Gastrocnemius medialis (tissue), 4 donors: ENCODE measurements at regions not wholly inside any gene's neighbourhood (a gene's known extent, or its start where the extent isn't known, plus 50 kb on each side); places are given as distances from the start of the nearest gene placed in this dataset.
"Not testable (repeated sequence)": the region's sequence is repeated elsewhere in the genome, so short reads cannot be mapped to it uniquely, and the experiment has no call there.

ENCODE experiments used
- ATAC-seq, 2 donors: fragments of 150-250 bp; one replicate each; pipeline ENCODE4 v1.9.1; 2016
- DNase-seq, 2 donors: peaks; one replicate each; pipeline ENCODE4 v3.0.0-alpha.2; 2019
- H3K27ac ChIP-seq, 4 donors: fragments of 200-600 bp; sonication (generic); 1 replicate in 1 of 4; 2 replicates in 3 of 4; pipeline ENCODE4 v1.5.1; 2016 to 2018; ENCODE audit warnings: mild to moderate bottlenecking in 2 of 4, moderate library complexity in 1 of 4
- H3K27me3 ChIP-seq, 3 donors: fragments of 200-600 bp; sonication (generic) in 2 of 3; 1 replicate in 1 of 3; 2 replicates in 2 of 3; pipeline versions ENCODE4 v1.5.1 to v1.6.0; 2016 to 2019; ENCODE audit warnings: mild to moderate bottlenecking in 1 of 3, moderate library complexity in 1 of 3
- H3K36me3 ChIP-seq, 2 donors: fragments of 200-600 bp; sonication (generic) in 1 of 2; one replicate each; pipeline ENCODE4 v1.5.1; 2017 to 2018
- H3K4me1 ChIP-seq, 2 donors: fragments of 200-600 bp; sonication (generic) in 1 of 2; one replicate each; pipeline ENCODE4 v1.5.1; 2016 to 2017; ENCODE audit warnings: mild to moderate bottlenecking in 2 of 2
- H3K4me3 ChIP-seq, 4 donors: fragments of 200-600 bp; sonication (generic) in 3 of 4; 1 replicate in 1 of 4; 2 replicates in 3 of 4; pipeline ENCODE4 v1.5.1; 2016 to 2019; ENCODE audit warnings: mild to moderate bottlenecking in 2 of 4
- H3K9me3 ChIP-seq, 3 donors: fragments of 200-600 bp; sonication (generic) in 2 of 3; 1 replicate in 1 of 3; 2 replicates in 2 of 3; pipeline ENCODE4 v1.5.1; 2016 to 2019
- POLR2A ChIP-seq, 2 donors: fragments of 450-650 bp; IDR thresholded peaks; one replicate each; pipeline ENCODE4 v1.6.1; 2017; ENCODE audit warnings: antibody characterized with exemption in 2 of 2, mild to moderate bottlenecking in 2 of 2, moderate library complexity in 2 of 2
- in situ Hi-C, 4 donors: fragments of 200-750 bp; cut with MboI; loops; one replicate each; pipeline versions ENCODE4 v1.15.0 to v1.8.0; 2017; ENCODE audit warnings: low sequenced_read_pairs in 4 of 4
- intact Hi-C: fragments of 100-400 bp; cut with DNase I; formaldehyde crosslinking; loops from one replicate; pipeline ENCODE4 v1.15.1; 2023; ENCODE audit warnings: low total_unique reads
- TF ChIP-seq, protein P1 (sequence below), 5 experiments: fragments of 450-650 bp in 3 of 5; fragments of 200-600 bp in 2 of 5; sonication (generic) in 2 of 5; IDR thresholded peaks in 4 of 5; conservative IDR thresholded peaks in 1 of 5; 1 replicate in 4 of 5; 2 replicates in 1 of 5; pipeline ENCODE4 v1.5.1; 2016 to 2019; ENCODE audit warnings: antibody characterized with exemption in 5 of 5, mild to moderate bottlenecking in 3 of 5, moderate library complexity in 3 of 5

DNA sequence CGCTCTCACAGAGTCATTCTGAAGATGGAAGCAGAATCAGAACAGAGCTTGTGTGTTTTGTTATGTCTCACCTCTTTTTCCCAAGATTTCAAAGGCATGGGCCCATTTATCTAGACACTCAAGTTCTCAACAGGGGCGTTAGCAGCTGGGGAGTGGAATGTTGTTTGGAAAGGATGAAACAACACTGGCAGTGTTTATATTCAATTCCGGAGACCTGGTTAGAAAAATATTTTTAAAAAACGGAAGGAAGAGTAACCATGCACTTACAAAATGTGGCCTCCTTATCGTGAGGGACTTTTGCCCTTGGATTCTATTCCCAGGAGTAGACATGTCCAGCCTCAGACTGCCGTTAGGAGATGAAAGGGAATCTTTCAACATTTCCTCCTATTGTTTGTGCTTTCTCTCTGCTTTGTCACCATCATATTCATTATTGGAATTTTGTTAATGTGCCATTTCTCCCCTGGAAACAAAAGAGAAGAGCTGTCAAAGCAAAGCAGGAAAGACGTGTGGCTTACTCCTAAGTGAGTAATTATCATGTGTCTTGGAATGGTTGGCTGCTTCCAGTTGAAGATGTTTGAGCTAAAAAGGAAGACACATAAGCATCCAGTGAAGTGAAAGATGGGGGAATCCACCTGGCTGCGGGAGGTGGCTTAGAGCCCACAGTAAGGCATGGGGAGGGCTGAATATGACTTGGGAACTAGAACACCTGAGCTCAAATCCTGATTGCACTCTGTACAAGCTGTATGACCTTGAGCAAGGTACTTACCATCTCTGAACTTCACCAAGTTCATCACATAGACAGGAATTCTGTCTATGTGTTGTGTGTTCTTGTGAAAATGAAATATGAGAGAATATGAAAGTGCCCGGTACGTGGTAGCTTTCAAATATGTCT, 71.7 kb upstream of the JUN start:
- no peaks in the 10 kb centered on the region for H3K4me1 ChIP-seq
- no peaks in the 10 kb centered on the region for H3K9me3 ChIP-seq
- TF ChIP-seq, protein P1, sequence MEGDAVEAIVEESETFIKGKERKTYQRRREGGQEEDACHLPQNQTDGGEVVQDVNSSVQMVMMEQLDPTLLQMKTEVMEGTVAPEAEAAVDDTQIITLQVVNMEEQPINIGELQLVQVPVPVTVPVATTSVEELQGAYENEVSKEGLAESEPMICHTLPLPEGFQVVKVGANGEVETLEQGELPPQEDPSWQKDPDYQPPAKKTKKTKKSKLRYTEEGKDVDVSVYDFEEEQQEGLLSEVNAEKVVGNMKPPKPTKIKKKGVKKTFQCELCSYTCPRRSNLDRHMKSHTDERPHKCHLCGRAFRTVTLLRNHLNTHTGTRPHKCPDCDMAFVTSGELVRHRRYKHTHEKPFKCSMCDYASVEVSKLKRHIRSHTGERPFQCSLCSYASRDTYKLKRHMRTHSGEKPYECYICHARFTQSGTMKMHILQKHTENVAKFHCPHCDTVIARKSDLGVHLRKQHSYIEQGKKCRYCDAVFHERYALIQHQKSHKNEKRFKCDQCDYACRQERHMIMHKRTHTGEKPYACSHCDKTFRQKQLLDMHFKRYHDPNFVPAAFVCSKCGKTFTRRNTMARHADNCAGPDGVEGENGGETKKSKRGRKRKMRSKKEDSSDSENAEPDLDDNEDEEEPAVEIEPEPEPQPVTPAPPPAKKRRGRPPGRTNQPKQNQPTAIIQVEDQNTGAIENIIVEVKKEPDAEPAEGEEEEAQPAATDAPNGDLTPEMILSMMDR (IDR thresholded peaks at IDR 0.05 in 4 of 5, conservative IDR thresholded peaks at IDR 0.05 in 1 of 5) = no peak
- no peak for TF ChIP-seq POLR2A (IDR thresholded peaks at IDR 0.05)
- H3K27me3 ChIP-seq = no peaks in the 10 kb centered on the region
- intact Hi-C loops (no loop called here), in situ Hi-C loops (no loop called here)
- H3K27ac ChIP-seq = no peak overlapping the region
- peak in 1 of 2 donors; percentile 30 for ATAC-seq
- H3K36me3 ChIP-seq = no peaks in the 10 kb centered on the region
- H3K4me3 ChIP-seq = no peak overlapping the region
- no peak for DNase-seq

DNA sequence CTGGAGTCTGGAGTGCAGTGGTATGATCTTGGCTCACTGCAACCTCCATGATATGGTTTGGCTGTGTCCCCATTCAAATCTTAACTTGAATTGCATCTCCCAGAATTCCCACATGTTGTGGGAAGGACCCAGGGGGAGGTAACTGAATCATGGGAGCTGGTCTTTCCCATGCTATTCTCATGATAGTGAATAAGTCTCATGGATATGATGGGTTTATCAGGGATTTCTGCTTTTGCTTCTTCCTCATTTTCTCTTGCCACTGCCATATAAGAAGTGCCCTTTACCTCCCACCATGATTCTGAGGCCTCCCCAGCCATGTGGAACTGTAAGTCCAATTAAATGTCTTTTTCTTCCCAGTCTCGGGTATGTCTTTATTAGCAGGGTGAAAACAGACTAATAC, 72.4 kb upstream of the JUN start:
- H3K4me1 ChIP-seq, H3K27ac ChIP-seq, H3K36me3 ChIP-seq, intact Hi-C loops, H3K27me3 ChIP-seq, ATAC-seq, H3K4me3 ChIP-seq, H3K9me3 ChIP-seq, DNase-seq, in situ Hi-C loops: not testable (repeated sequence)

DNA sequence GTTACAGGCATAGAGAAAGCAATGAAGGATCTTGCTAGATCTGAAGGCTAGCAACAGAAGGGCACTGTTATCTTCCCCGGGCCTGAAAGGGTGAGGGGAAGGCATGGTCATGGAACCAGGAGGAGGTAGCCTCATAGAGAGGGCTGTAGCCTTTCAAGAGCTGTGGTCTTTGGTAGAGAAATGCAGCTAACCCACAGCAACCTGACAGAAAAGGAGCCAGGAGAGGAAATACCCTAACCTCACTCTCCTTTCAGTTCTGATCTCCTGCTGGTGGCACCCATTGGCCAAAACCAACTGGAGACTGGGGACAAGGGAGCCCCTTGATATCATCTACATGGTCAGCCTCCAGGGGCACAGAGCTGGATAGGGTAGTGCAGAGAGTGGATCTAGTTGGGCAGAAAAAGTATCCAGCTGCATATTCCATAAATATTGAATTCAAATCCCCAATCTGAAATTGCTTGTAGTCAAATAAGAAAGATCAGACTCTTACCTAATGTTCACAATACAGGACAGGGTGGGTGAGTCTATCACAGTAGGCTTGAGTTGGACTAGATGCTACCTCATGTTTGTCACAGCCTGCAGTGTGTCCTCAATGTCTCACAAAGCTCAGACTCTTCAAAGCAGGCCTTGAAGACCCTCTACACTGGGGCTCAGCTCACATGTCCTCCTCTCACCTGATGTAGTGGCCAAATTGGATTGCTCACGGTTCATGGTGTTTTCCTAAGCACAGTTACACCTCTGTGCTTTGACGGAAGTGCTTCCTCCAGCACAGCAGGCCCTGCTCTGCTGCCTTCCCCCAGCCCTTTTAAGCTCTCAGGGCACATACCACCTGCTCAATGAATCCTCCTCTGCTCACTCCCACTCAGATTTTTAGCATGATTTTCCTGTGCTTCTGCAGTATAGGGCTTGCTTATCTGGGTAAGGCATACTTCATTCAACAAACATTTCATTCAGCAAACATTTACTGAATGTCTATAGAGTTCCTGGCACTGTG, 74.1 kb upstream of the JUN start:
- in situ Hi-C loops (no loop called here), intact Hi-C loops (no loop called here)
- no peak for ATAC-seq
- Histone ChIP-seq H3K27ac (no peak overlapping the region), H3K4me1 (no peaks in the 10 kb centered on the region), H3K36me3 (no peaks in the 10 kb centered on the region), H3K27me3 (no peaks in the 10 kb centered on the region), H3K9me3 (no peaks in the 10 kb centered on the region), H3K4me3 (no peak overlapping the region)
- DNase-seq = no peak
- no peak for TF ChIP-seq POLR2A (IDR thresholded peaks at IDR 0.05)
- TF ChIP-seq, protein P1 (IDR thresholded peaks at IDR 0.05 in 4 of 5, conservative IDR thresholded peaks at IDR 0.05 in 1 of 5) = no peak

DNA sequence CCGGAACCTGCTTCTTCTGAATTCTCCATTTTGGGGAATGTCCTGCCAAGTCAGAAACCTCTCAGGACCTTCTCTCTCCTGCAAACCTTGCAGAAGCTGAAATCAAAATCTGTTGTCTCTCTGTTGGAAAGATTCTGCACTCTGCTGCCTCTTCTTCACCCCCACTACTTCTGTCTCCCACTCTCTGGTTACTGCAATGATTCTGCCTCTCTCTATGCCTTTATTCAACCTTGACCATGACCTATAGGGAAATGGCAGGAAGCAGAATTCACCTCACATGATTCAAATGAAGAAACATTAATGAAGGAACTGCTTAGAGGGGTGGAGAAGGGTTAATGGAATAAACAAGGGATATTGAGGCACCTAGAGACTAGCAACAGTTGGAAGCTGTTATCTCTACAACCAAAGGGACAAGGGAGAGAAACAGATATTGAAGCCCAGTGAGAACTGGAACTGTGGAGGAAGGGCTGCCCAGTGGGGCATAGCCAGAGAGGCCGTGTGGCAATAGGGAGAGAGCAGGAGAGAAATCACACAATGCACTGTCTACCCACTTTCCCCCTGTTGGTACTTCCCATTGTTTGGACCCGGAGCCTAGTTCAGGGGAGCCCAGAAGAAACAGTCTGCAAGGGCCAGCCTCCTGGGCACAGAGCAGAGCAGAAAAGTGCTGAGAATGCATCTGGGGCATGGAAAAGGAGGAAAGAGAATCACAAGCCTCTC, 76.1 kb upstream of the JUN start:
- intact Hi-C loops (no loop called here), in situ Hi-C loops (no loop called here)
- no peak overlapping the region for H3K27ac ChIP-seq
- H3K36me3 ChIP-seq = no peaks in the 10 kb centered on the region
- H3K27me3 ChIP-seq = no peaks in the 10 kb centered on the region
- no peak overlapping the region for H3K4me3 ChIP-seq
- H3K4me1 ChIP-seq = no peaks in the 10 kb centered on the region
- ATAC-seq (no peak), DNase-seq (no peak)
- H3K9me3 ChIP-seq = no peaks in the 10 kb centered on the region
- TF ChIP-seq, protein P1 (IDR thresholded peaks at IDR 0.05 in 4 of 5, conservative IDR thresholded peaks at IDR 0.05 in 1 of 5) = no peak
- TF ChIP-seq POLR2A (IDR thresholded peaks at IDR 0.05) = no peak
